Neural progenitor cell (in vitro differentiated cells): ENCODE measurements at regions not wholly inside any gene's neighbourhood (a gene's known extent, or its start where the extent isn't known, plus 50 kb on each side); places are given as distances from the start of the nearest gene placed in this dataset.

Experiments
- CTCF ChIP-seq: fragments of 200-600 bp; sonication (generic); IDR thresholded peaks from 2 replicates; pipeline ENCODE4 v1.5.1; 2017; ENCODE audit warnings: antibody characterized with exemption, mild to moderate bottlenecking
- EZH2 ChIP-seq: fragments of 200-600 bp; sonication (generic); IDR thresholded peaks from 2 replicates; pipeline ENCODE4 v1.6.1; 2017; ENCODE audit warnings: antibody characterized with exemption, mild to moderate bottlenecking, moderate library complexity
- EZH2phosphoT487 ChIP-seq: fragments of 200-600 bp; sonication (generic); IDR thresholded peaks from 2 replicates; pipeline ENCODE4 v1.6.1; 2017; ENCODE audit warnings: antibody characterized with exemption

- TF ChIP-seq CTCF = no peak
- no peak for TF ChIP-seq EZH2
- TF ChIP-seq EZH2phosphoT487 = no peak
Observed at GRCh38 chr7:85262891-85263290, 76.0 kb upstream of the SEMA3D start.
